Nephron progenitor cell (in vitro differentiated cells): ENCODE measurements at regions not wholly inside any gene's neighbourhood (a gene's known extent, or its start where the extent isn't known, plus 50 kb on each side); places are given as distances from the start of the nearest gene placed in this dataset.

ENCODE experiments used
- DNase-seq: peaks from one replicate; pipeline ENCODE4 v3.0.0; 2021
- H3K27ac Mint-ChIP-seq: 2 replicates; pipeline ENCODE4 v1.8.0; 2021; ENCODE audit warnings: mild to moderate bottlenecking, moderate library complexity, mixed read lengths
- H3K27me3 Mint-ChIP-seq: 2 replicates; pipeline ENCODE4 v1.8.0; 2021; ENCODE audit warnings: mild to moderate bottlenecking, low read depth, mixed read lengths; ENCODE audit not compliant: poor library complexity
- H3K36me3 Mint-ChIP-seq: 2 replicates; pipeline ENCODE4 v1.8.0; 2021; ENCODE audit warnings: low read depth, mixed read lengths
- H3K4me1 Mint-ChIP-seq: 2 replicates; pipeline ENCODE4 v1.8.0; 2021; ENCODE audit warnings: mixed read lengths
- H3K4me3 Mint-ChIP-seq: 2 replicates; pipeline ENCODE4 v1.8.0; 2021; ENCODE audit warnings: mild to moderate bottlenecking, moderate library complexity, mixed read lengths
- H3K9me3 Mint-ChIP-seq: 2 replicates; pipeline ENCODE4 v1.8.0; 2021; ENCODE audit warnings: mild to moderate bottlenecking, moderate library complexity, mixed read lengths
- TF ChIP-seq, protein P1 (sequence below): fragments of 200-600 bp; sonication (generic); IDR thresholded peaks from 2 replicates; pipeline ENCODE4 v1.5.0; 2021; ENCODE audit warnings: antibody characterized with exemption

DNA sequence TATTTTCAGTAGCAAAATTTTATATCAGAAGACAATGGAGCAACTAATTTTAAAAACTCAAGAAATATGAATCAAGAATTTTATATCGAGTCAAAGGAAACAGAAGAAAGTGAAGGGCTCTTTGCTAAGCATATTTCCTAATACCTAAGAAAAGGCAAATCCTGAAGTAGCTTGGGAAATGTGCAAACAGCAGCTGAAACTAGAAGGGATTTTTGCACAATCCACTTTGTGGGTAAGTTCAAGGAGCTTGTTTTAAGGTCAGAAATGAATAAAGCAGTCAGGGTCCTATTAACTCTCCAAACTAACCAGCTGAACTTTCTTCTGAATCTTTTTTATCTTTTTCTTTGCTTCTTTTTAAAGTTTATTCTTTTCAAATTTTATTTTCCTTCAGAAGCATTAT lies 500.9 kb upstream of the CXorf51A start:
- H3K9me3 Mint-ChIP-seq = peaks cover 31% of the 10 kb centered on the region
- TF ChIP-seq, protein P1, sequence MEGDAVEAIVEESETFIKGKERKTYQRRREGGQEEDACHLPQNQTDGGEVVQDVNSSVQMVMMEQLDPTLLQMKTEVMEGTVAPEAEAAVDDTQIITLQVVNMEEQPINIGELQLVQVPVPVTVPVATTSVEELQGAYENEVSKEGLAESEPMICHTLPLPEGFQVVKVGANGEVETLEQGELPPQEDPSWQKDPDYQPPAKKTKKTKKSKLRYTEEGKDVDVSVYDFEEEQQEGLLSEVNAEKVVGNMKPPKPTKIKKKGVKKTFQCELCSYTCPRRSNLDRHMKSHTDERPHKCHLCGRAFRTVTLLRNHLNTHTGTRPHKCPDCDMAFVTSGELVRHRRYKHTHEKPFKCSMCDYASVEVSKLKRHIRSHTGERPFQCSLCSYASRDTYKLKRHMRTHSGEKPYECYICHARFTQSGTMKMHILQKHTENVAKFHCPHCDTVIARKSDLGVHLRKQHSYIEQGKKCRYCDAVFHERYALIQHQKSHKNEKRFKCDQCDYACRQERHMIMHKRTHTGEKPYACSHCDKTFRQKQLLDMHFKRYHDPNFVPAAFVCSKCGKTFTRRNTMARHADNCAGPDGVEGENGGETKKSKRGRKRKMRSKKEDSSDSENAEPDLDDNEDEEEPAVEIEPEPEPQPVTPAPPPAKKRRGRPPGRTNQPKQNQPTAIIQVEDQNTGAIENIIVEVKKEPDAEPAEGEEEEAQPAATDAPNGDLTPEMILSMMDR = no peak
- H3K27me3 Mint-ChIP-seq = no peaks in the 10 kb centered on the region
- H3K36me3 Mint-ChIP-seq = no peaks in the 10 kb centered on the region
- DNase-seq = no peak
- H3K4me1 Mint-ChIP-seq = no peaks in the 10 kb centered on the region
- H3K4me3 Mint-ChIP-seq = no peak overlapping the region
- no peak overlapping the region for H3K27ac Mint-ChIP-seq
